ENCODE measurements at regions not wholly inside any gene's neighbourhood (a gene's known extent, or its start where the extent isn't known, plus 50 kb on each side); places are given as distances from the start of the nearest gene placed in this dataset.

DNA sequence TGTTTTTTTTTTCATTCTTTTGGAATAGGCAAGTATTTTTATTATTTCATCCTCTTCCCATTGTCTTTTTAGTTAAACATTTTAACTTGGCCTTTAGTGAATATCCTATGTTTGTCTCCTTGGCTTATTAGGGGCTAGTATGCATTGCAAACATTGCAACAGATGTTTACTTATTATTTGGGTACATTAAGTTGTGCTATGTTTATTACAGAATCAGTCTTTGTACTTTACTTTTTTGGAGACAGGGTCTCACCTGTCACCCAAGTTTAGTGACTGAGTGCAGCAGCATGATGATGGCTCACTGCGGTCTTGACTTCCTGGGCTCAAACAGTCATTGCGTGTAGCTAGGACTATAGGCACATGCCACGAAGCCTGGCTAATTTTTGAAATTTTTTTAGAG is 51.1 kb upstream of the NUDT6 start:
- no peak for TF ChIP-seq CTCF (IDR thresholded peaks at IDR 0.05; ENCODE audit: poor library complexity, severe bottlenecking)
- no peak for TF ChIP-seq SMC3 (conservative IDR thresholded peaks at IDR 0.05; ENCODE audit: poor library complexity)
- TF ChIP-seq POLR2AphosphoS5 (IDR thresholded peaks at IDR 0.05): no peak
- TF ChIP-seq EZH2 (IDR thresholded peaks at IDR 0.05; ENCODE audit: borderline replicate concordance, insufficient read depth, low read length, poor library complexity, severe bottlenecking): no peak
- TF ChIP-seq MXI1 (conservative IDR thresholded peaks at IDR 0.05; ENCODE audit: poor library complexity, severe bottlenecking): no peak
- no peak for TF ChIP-seq TAF1 (IDR thresholded peaks at IDR 0.05; ENCODE audit: low read depth)
- TF ChIP-seq EP300 (conservative IDR thresholded peaks at IDR 0.05; ENCODE audit: poor library complexity, severe bottlenecking): no peak
- TF ChIP-seq, protein P1, sequence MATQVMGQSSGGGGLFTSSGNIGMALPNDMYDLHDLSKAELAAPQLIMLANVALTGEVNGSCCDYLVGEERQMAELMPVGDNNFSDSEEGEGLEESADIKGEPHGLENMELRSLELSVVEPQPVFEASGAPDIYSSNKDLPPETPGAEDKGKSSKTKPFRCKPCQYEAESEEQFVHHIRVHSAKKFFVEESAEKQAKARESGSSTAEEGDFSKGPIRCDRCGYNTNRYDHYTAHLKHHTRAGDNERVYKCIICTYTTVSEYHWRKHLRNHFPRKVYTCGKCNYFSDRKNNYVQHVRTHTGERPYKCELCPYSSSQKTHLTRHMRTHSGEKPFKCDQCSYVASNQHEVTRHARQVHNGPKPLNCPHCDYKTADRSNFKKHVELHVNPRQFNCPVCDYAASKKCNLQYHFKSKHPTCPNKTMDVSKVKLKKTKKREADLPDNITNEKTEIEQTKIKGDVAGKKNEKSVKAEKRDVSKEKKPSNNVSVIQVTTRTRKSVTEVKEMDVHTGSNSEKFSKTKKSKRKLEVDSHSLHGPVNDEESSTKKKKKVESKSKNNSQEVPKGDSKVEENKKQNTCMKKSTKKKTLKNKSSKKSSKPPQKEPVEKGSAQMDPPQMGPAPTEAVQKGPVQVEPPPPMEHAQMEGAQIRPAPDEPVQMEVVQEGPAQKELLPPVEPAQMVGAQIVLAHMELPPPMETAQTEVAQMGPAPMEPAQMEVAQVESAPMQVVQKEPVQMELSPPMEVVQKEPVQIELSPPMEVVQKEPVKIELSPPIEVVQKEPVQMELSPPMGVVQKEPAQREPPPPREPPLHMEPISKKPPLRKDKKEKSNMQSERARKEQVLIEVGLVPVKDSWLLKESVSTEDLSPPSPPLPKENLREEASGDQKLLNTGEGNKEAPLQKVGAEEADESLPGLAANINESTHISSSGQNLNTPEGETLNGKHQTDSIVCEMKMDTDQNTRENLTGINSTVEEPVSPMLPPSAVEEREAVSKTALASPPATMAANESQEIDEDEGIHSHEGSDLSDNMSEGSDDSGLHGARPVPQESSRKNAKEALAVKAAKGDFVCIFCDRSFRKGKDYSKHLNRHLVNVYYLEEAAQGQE (IDR thresholded peaks at IDR 0.05; ENCODE audit: borderline replicate concordance): no peak
